Skin epidermis (tissue), 12 donors: ENCODE measurements at regions not wholly inside any gene's neighbourhood (a gene's known extent, or its start where the extent isn't known, plus 50 kb on each side); places are given as distances from the start of the nearest gene placed in this dataset.

Source experiments
- H3K27ac ChIP-seq, 21 experiments: fragments of 200-600 bp; sonication (generic) in 11 of 21; one replicate each; pipeline ENCODE4 v1.5.0; 2020; ENCODE audit warnings: mild to moderate bottlenecking in 3 of 21, inconsistent platforms in 2 of 21, moderate library complexity in 2 of 21
- H3K4me3 ChIP-seq, 7 experiments: fragments of 200-600 bp; sonication (generic) in 2 of 7; one replicate each; pipeline ENCODE4 v1.5.0; 2020; ENCODE audit warnings: inconsistent platforms in 2 of 7, mild to moderate bottlenecking in 2 of 7, moderate library complexity in 1 of 7

DNA sequence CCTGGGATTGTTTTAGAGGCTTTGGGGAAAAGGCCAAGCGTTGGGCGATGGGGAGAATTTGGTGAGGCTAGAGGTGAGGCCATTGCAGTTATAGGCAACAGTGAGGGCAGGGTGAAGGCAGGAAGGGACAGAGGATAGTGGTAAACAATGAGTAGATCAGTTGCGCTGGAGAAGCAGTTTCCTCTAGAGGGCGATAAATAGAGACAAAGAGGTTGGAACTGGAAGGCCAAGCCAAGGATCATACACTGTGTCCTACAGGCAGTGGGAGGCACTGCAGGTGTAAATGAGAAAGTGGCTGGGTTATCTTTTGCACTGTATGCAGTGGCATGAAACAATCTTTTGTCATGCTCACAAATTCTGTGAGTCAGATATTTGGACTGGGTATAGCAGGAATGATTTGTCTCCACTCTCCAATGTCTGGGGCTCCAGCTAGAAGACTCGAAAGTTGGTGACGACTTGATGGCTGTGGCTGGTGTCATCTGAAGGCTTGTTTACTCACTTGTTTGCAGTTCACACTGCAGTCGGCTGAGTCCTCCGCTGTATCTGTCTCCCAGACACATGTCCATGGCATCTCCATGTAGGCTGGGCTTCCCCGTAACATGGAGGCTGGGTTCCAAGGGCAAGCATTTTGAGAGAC, 82.1 kb downstream of the TNP1 start:
- H3K27ac ChIP-seq: no peak overlapping the region
- no peak overlapping the region for H3K4me3 ChIP-seq

GRCh38 chr2:216776066-216776850, 80.9 kb upstream of the IGFBP5 start:
- Histone ChIP-seq H3K27ac (peak overlapping the region in 2 of 21 experiments; percentile 10 to 38), H3K4me3 (no peak overlapping the region)

- no peak overlapping the region for H3K4me3 ChIP-seq
- H3K27ac ChIP-seq: peak overlapping the region in 4 of 21 experiments; percentile 15 to 65 (median 37)
Observed at GRCh38 chr2:216775043-216775453, 79.7 kb upstream of the IGFBP5 start.

GRCh38 chr2:216774620-216775019, 79.3 kb upstream of the IGFBP5 start:
- H3K4me3 ChIP-seq: no peak overlapping the region
- peak overlapping the region in 4 of 21 experiments; percentile 15 to 65 (median 37) for H3K27ac ChIP-seq

- Histone ChIP-seq H3K27ac (peak overlapping the region in 2 of 21 experiments; percentile 36 to 48), H3K4me3 (no peak overlapping the region)
Observed at GRCh38 chr2:216774180-216774579, 78.8 kb upstream of the IGFBP5 start.

GRCh38 chr2:216773072-216773471, 77.7 kb upstream of the IGFBP5 start:
- Histone ChIP-seq H3K4me3 (no peak overlapping the region), H3K27ac (no peak overlapping the region)

- H3K4me3 ChIP-seq: no peak overlapping the region
- no peak overlapping the region for H3K27ac ChIP-seq
Observed at GRCh38 chr2:216770717-216771116, 75.4 kb upstream of the IGFBP5 start.

DNA sequence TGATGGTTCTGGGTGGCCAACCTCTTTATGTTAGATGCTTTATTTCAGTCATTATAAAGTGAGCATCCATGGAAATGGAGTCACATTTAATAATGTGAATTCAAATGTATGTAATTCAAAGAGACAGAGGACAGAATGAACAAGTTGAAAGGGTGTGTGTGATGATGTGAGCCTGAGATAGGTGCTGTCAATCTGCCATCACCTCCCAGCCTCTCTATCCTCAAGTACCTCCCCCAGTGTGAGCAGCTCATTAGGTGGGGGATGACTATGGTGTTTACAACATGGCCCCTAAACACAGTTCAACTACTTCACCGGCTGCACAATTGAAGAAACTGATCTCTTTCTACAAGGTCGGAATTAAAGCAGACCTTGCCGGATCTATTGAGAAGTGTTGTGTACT, 74.7 kb upstream of the IGFBP5 start:
- no peak overlapping the region for H3K27ac ChIP-seq
- no peak overlapping the region for H3K4me3 ChIP-seq

GRCh38 chr2:216769626-216770025, 74.3 kb upstream of the IGFBP5 start:
- Histone ChIP-seq H3K4me3 (no peak overlapping the region), H3K27ac (no peak overlapping the region)

- no peak overlapping the region for H3K27ac ChIP-seq
- H3K4me3 ChIP-seq: no peak overlapping the region
Observed at GRCh38 chr2:216768908-216769411, 73.6 kb upstream of the IGFBP5 start.

DNA sequence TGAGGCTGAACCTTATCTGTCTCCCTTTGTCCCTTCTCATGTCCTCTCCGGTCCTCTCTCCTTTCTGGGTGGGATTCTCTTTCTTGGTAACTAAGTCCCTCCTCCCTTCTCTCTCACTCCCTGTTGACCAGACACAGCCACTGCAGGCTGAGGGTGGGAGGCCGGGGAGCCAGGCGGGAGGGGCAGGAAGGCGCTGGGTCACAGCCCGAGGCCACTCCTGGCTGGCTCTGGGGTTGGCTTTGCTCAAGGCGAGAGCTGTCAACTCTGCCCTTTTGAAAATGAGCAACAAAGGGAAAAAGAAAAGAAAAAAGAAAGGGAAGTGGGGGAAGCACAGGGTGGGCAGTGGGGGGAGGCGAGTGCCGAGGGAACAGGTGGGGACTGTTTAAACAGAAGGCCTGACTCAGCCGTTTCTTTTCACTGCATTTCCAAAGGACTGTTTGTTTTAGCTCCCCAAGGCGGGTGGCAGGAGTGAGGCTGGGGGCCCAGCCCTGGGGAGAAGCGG, 70.5 kb upstream of the IGFBP5 start:
- H3K4me3 ChIP-seq: no peak overlapping the region
- no peak overlapping the region for H3K27ac ChIP-seq

DNA sequence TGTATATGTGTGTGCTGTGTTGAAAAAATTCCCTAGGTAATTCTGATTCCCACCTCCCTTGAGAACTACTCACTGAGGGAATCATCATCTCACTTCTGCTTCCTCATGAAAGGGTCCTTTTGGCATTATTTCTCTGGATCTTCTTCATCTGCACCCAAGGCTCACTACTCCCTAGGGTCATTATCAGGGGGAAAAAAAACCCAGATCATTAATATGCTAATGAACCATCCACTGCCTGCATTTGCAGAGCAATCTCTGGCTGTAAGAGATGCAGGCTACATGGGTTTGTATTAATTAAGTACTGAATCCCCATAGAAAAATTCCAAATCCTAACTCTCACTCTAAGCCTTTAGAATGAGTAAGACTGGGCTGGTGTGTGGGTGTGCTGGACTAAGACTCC, 68.0 kb upstream of the IGFBP5 start:
- no peak overlapping the region for H3K27ac ChIP-seq

DNA sequence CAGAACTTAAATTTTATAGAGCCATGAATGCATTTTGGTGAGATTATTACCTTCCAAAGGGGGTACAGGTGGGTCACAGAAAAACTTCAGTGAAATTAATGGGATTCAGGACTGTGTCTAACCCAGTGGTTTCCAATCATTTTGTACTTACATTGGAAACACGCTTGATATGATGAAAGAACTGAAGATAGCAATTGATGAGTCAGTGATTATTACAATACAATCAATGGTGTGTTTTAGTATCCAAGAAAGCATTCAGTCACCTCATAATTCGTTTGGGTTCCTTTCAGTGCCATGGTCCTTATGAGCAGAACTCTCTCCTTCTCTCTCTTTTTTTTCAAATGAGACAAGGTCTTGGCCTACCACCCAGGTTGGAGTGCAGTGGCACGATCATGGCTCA, 66.5 kb upstream of the IGFBP5 start:
- no peak overlapping the region for H3K27ac ChIP-seq
- H3K4me3 ChIP-seq: no peak overlapping the region

More for the DNA sequence above, 68.0 kb upstream of the IGFBP5 start:
- H3K4me3 ChIP-seq: no peak overlapping the region

DNA sequence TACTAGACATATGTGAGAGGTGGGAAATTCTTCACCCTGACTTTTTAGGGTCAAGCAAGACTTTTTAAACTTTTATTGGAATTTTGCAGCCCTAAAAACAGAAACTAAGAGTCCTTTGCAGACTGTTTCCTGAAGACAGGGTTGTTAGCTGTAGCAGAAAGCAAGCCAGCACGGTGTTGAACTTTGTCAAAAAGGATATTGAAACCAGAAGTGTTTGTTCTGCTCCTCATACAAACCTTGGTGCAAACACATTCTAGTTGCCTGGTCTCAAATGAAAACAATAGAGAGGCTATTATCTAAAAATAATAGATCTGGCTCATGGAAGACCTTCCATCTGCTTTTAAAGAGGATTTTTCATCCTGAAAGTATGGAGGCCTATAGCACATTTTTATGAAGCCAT, 65.8 kb upstream of the IGFBP5 start:
- no peak overlapping the region for H3K27ac ChIP-seq
- H3K4me3 ChIP-seq: no peak overlapping the region

- Histone ChIP-seq H3K4me3 (no peak overlapping the region), H3K27ac (no peak overlapping the region)
Observed at GRCh38 chr2:216758256-216759155, 63.2 kb upstream of the IGFBP5 start.

DNA sequence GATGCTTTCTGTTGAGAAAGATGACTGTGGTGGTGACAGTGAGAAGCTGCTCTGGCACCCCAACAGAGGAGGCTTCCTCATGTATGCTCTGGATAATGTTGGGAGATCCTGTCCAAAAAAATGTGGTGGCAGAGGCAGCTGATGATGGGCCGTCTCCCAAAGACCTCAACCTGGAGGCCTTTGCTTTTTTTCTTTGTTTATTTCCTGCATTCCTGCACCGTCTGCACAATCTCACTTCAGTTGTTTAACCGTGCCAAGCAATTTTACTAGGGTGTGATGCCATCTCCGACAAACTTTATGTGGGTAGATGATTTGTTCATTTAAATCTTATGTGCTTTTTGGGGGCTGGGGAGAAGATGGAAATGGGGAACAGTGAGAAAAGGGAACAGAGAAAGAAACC, 62.2 kb upstream of the IGFBP5 start:
- H3K27ac ChIP-seq: no peak overlapping the region
- no peak overlapping the region for H3K4me3 ChIP-seq

GRCh38 chr2:216756435-216756834, 61.1 kb upstream of the IGFBP5 start:
- no peak overlapping the region for H3K4me3 ChIP-seq
- H3K27ac ChIP-seq: no peak overlapping the region

DNA sequence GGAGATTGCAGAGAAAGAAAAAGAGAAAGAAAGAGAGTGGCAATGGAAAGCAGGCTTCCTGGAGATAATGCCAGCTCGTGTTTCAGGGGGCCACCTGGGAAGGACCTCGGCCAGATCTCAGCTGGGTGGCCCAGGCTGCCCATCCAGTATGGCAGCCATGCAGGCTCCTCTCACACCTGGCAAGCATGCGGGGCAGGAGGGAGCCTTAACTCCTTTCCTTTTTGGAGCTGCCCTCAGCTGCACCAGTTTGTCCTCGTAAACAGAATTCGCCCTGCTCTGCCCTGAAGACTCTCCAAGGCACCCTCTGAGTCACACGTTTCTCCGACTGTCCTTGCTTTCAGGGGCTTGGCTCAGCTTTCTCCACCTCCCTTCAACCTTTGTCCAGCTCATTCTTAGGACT, 59.5 kb upstream of the IGFBP5 start:
- H3K27ac ChIP-seq: no peak overlapping the region
- H3K4me3 ChIP-seq: no peak overlapping the region

DNA sequence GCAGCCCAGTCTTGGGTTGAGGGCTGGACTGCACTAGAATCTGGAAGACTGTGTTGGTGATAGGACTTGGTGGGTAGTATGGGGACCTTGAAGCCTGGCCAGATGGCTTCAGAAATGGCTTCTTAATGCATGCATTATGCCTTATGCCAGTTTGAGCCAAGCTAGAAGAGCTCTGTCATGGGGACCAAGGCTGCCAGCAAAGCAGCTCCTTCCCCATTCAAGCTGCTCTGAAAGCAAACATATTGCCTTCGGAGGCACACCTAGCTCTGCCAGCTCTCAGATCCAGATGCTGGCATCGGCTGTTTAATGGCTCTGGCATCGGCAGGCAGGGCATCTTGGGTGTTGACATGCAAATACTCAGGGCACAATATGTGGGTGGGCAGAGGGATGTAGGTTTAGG, 59.0 kb upstream of the IGFBP5 start:
- Histone ChIP-seq H3K27ac (no peak overlapping the region), H3K4me3 (no peak overlapping the region)

GRCh38 chr2:216752855-216753505, 57.6 kb upstream of the IGFBP5 start:
- H3K4me3 ChIP-seq: no peak overlapping the region
- no peak overlapping the region for H3K27ac ChIP-seq
